Neural progenitor cell (in vitro differentiated cells): ENCODE measurements at regions not wholly inside any gene's neighbourhood (a gene's known extent, or its start where the extent isn't known, plus 50 kb on each side); places are given as distances from the start of the nearest gene placed in this dataset.

Source experiments
- DNase-seq: peaks from one replicate; pipeline ENCODE4 v3.0.0-alpha.2; 2016; ENCODE audit warnings: low spot score
- H2AFZ ChIP-seq: fragments of 200-600 bp; sonication (generic); replicated peaks from 2 replicates; pipeline ENCODE4 v1.6.1; 2016; ENCODE audit warnings: antibody characterized with exemption
- H3F3A ChIP-seq: fragments of 200-600 bp; sonication (generic); 2 replicates; pipeline ENCODE4 v1.6.1; 2016; ENCODE audit warnings: antibody characterized with exemption, low read depth
- H3K27ac ChIP-seq: fragments of 200-600 bp; sonication (generic); 2 replicates; pipeline ENCODE4 v1.5.1; 2016; ENCODE audit warnings: mild to moderate bottlenecking
- H3K27me3 ChIP-seq: fragments of 200-600 bp; sonication (generic); 2 replicates; pipeline ENCODE4 v1.6.1; 2016; ENCODE audit warnings: mild to moderate bottlenecking, moderate library complexity
- H3K36me3 ChIP-seq: fragments of 200-600 bp; sonication (generic); 2 replicates; pipeline ENCODE4 v1.5.1; 2016
- H3K4me1 ChIP-seq: fragments of 200-600 bp; sonication (generic); 2 replicates; pipeline ENCODE4 v1.6.1; 2016; ENCODE audit warnings: mixed run types
- H3K4me2 ChIP-seq: fragments of 200-600 bp; sonication (generic); 2 replicates; pipeline ENCODE4 v1.6.1; 2016
- H3K4me3 ChIP-seq: fragments of 200-600 bp; sonication (generic); 2 replicates; pipeline ENCODE4 v1.5.1; 2016
- H3K79me2 ChIP-seq: fragments of 200-600 bp; sonication (generic); 2 replicates; pipeline ENCODE4 v1.6.1; 2016; ENCODE audit warnings: low read depth
- H3K9ac ChIP-seq: fragments of 200-600 bp; sonication (generic); 2 replicates; pipeline ENCODE4 v1.6.1; 2016
- H3K9me3 ChIP-seq: fragments of 200-600 bp; sonication (generic); 2 replicates; pipeline ENCODE4 v1.5.1; 2016; ENCODE audit warnings: low read depth
- H4K20me1 ChIP-seq: fragments of 200-600 bp; sonication (generic); 2 replicates; pipeline ENCODE4 v1.6.1; 2016; ENCODE audit warnings: low read depth
- H3K27ac Mint-ChIP-seq: 3 replicates; pipeline ENCODE4 v1.8.0; 2021; ENCODE audit warnings: mixed read lengths
- H3K27me3 Mint-ChIP-seq: 2 replicates; pipeline ENCODE4 v1.8.0; 2022; ENCODE audit warnings: low read depth, mild to moderate bottlenecking, inconsistent platforms, moderate library complexity, mixed read lengths; ENCODE audit not compliant: insufficient read depth
- H3K36me3 Mint-ChIP-seq: 3 replicates; pipeline ENCODE4 v1.8.0; 2021; ENCODE audit warnings: mixed read lengths
- H3K4me1 Mint-ChIP-seq: 3 replicates; pipeline ENCODE4 v1.8.0; 2021; ENCODE audit warnings: mixed read lengths
- H3K4me3 Mint-ChIP-seq: 3 replicates; pipeline ENCODE4 v1.8.0; 2021; ENCODE audit warnings: mild to moderate bottlenecking, moderate library complexity, mixed read lengths
- H3K9me3 Mint-ChIP-seq: 3 replicates; pipeline ENCODE4 v1.8.0; 2020; ENCODE audit warnings: mixed read lengths
- EZH2 ChIP-seq: fragments of 200-600 bp; sonication (generic); IDR thresholded peaks from 2 replicates; pipeline ENCODE4 v1.6.1; 2017; ENCODE audit warnings: antibody characterized with exemption, mild to moderate bottlenecking, moderate library complexity
- EZH2phosphoT487 ChIP-seq: fragments of 200-600 bp; sonication (generic); IDR thresholded peaks from 2 replicates; pipeline ENCODE4 v1.6.1; 2017; ENCODE audit warnings: antibody characterized with exemption
- TF ChIP-seq, protein P1 (sequence below): fragments of 200-600 bp; sonication (generic); IDR thresholded peaks from 2 replicates; pipeline ENCODE4 v1.5.1; 2017; ENCODE audit warnings: antibody characterized with exemption, mild to moderate bottlenecking

- no peaks in the 10 kb centered on the region for H4K20me1 ChIP-seq
Observed at GRCh38 chr19:28372576-28373247, 840.2 kb downstream of the UQCRFS1 start.

DNA sequence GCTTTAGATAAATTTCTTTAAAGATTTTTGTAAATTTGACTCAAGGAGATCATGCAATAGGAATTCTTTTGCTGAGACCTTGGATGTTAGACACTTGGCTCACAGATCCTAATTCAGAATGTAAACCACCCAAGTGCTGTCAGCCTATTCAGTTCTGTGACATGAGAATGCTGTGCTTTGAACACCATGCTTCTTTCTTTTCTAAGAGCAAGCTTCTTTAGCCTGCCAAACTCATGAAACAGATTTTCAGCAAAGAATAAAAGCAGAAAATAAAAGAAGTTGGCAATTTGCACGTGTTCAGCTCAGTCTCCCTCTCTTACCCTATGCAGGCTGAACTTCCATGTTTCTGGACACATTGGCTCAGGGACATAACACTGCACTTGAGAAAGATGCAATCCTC, 845.8 kb downstream of the UQCRFS1 start:
- no peak overlapping the region for H2AFZ ChIP-seq
- Mint-ChIP-seq H3K4me3 (no peak overlapping the region), H3K4me1 (no peaks in the 10 kb centered on the region), H3K27me3 (peaks cover 7% of the 10 kb centered on the region), H3K9me3 (peaks cover 2% of the 10 kb centered on the region), H3K36me3 (no peaks in the 10 kb centered on the region), H3K27ac (no peak overlapping the region)
- no peak overlapping the region for H3K27ac ChIP-seq
- H4K20me1 ChIP-seq = no peaks in the 10 kb centered on the region
- no peaks in the 10 kb centered on the region for H3K36me3 ChIP-seq
- DNase-seq = no peak
- H3K9me3 ChIP-seq = no peaks in the 10 kb centered on the region
- H3K79me2 ChIP-seq = no peaks in the 10 kb centered on the region
- no peaks in the 10 kb centered on the region for H3F3A ChIP-seq
- H3K4me1 ChIP-seq = no peaks in the 10 kb centered on the region
- TF ChIP-seq, protein P1, sequence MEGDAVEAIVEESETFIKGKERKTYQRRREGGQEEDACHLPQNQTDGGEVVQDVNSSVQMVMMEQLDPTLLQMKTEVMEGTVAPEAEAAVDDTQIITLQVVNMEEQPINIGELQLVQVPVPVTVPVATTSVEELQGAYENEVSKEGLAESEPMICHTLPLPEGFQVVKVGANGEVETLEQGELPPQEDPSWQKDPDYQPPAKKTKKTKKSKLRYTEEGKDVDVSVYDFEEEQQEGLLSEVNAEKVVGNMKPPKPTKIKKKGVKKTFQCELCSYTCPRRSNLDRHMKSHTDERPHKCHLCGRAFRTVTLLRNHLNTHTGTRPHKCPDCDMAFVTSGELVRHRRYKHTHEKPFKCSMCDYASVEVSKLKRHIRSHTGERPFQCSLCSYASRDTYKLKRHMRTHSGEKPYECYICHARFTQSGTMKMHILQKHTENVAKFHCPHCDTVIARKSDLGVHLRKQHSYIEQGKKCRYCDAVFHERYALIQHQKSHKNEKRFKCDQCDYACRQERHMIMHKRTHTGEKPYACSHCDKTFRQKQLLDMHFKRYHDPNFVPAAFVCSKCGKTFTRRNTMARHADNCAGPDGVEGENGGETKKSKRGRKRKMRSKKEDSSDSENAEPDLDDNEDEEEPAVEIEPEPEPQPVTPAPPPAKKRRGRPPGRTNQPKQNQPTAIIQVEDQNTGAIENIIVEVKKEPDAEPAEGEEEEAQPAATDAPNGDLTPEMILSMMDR = no peak
- no peak for TF ChIP-seq EZH2phosphoT487
- no peak for TF ChIP-seq EZH2
- no peak overlapping the region for H3K9ac ChIP-seq
- no peaks in the 10 kb centered on the region for H3K27me3 ChIP-seq
- H3K4me3 ChIP-seq = no peak overlapping the region
- no peak overlapping the region for H3K4me2 ChIP-seq

More at GRCh38 chr19:28372576-28373247, 840.2 kb downstream of the UQCRFS1 start:
- H3K9me3 Mint-ChIP-seq = no peaks in the 10 kb centered on the region
- peaks cover 5% of the 10 kb centered on the region for H3K27me3 Mint-ChIP-seq
- no peaks in the 10 kb centered on the region for H3K27me3 ChIP-seq
- H3K36me3 ChIP-seq = no peaks in the 10 kb centered on the region
- no peak for TF ChIP-seq EZH2
- TF ChIP-seq, protein P1 = no peak
- TF ChIP-seq EZH2phosphoT487 = no peak
- no peak overlapping the region for H3K27ac ChIP-seq
- no peak overlapping the region for H3K27ac Mint-ChIP-seq
- no peak overlapping the region for H3K4me2 ChIP-seq
- no peak overlapping the region for H2AFZ ChIP-seq
- H3K4me1 Mint-ChIP-seq = no peaks in the 10 kb centered on the region
- no peaks in the 10 kb centered on the region for H3K36me3 Mint-ChIP-seq
- H3F3A ChIP-seq = no peaks in the 10 kb centered on the region
- no peaks in the 10 kb centered on the region for H3K9me3 ChIP-seq
- H3K79me2 ChIP-seq = no peaks in the 10 kb centered on the region
- no peak overlapping the region for H3K9ac ChIP-seq
- H3K4me3 Mint-ChIP-seq = no peak overlapping the region
- H3K4me3 ChIP-seq = no peak overlapping the region
- H3K4me1 ChIP-seq = no peaks in the 10 kb centered on the region
- no peak for DNase-seq

DNA sequence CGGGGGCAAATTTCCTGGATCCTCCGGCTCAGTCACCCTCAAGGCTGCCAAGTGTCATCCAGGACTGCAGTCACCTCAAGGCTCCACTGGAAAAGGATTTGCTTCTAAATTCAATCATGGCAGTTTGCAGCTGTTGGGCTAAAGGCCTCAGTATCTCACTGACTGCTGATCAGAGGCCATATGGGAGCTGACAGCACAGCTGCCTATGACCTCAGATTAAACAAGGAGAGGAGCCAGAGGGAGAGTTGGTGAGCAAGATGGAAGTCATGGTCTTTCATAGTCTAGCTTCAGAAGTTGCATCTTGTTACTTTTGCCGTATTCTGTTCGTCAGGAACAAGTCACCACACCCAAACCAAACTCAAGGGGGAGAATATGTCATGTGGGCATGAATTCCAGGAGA, 849.7 kb downstream of the UQCRFS1 start:
- TF ChIP-seq, protein P1 = no peak
- no peak for TF ChIP-seq EZH2
- no peak for TF ChIP-seq EZH2phosphoT487

More for the DNA sequence above, 849.7 kb downstream of the UQCRFS1 start:
- no peaks in the 10 kb centered on the region for H3K36me3 Mint-ChIP-seq
- H3K9ac ChIP-seq = no peak overlapping the region
- DNase-seq = no peak
- H3F3A ChIP-seq = no peaks in the 10 kb centered on the region
- H3K27me3 ChIP-seq = no peaks in the 10 kb centered on the region
- no peaks in the 10 kb centered on the region for H3K9me3 ChIP-seq
- H3K27ac ChIP-seq = no peak overlapping the region
- H3K79me2 ChIP-seq = no peaks in the 10 kb centered on the region
- H3K4me3 ChIP-seq = no peak overlapping the region
- no peaks in the 10 kb centered on the region for H3K4me1 Mint-ChIP-seq
- H3K9me3 Mint-ChIP-seq = peaks cover 2% of the 10 kb centered on the region
- no peak overlapping the region for H3K4me3 Mint-ChIP-seq
- H3K4me2 ChIP-seq = no peak overlapping the region
- peaks cover 2% of the 10 kb centered on the region for H3K27me3 Mint-ChIP-seq
- no peaks in the 10 kb centered on the region for H3K36me3 ChIP-seq
- no peak overlapping the region for H3K27ac Mint-ChIP-seq
- H2AFZ ChIP-seq = no peak overlapping the region
- H4K20me1 ChIP-seq = no peaks in the 10 kb centered on the region
- H3K4me1 ChIP-seq = peaks cover 17% of the 10 kb centered on the region
